PC-3 (cell line): ENCODE measurements at regions not wholly inside any gene's neighbourhood (a gene's known extent, or its start where the extent isn't known, plus 50 kb on each side); places are given as distances from the start of the nearest gene placed in this dataset.

Experiments used
- ATAC-seq: fragments of 200-7000 bp; cut with Tn5 transposase; 2 replicates; pipeline ENCODE4 v1.9.1; 2020; ENCODE audit warnings: mild to moderate bottlenecking, moderate library complexity
- BruUV-seq: library from RNA; stranded (reverse); fragments of 400-500 nt; replicated peaks from 2 replicates; lab custom pipeline; 2021; lab: Mats Ljungman, UMichigan
- CTCF ChIA-PET: fragments of 300-600 bp; sonication (Branson Sonifier 250); formaldehyde crosslinking; loops from one replicate; lab custom pipeline; 2022; ENCODE audit warnings: antibody characterized with exemption; lab: Charles Lee
- POLR2A ChIA-PET: fragments of 300-600 bp; sonication (Branson Sonifier 250); formaldehyde crosslinking; loops from one replicate; lab custom pipeline; 2022; ENCODE audit warnings: antibody characterized with exemption; ENCODE audit not compliant: unreplicated experiment; lab: Charles Lee
- DNase-seq: peaks from one replicate; pipeline ENCODE4 v3.0.0-alpha.2; 2015
- H2AFZ ChIP-seq: fragments of 300-600 bp; sonication (generic); 2 replicates; pipeline ENCODE4 v1.6.0; 2016; ENCODE audit warnings: antibody characterized with exemption, low read length
- H3F3A ChIP-seq: fragments of 300-600 bp; sonication (generic); one replicate; pipeline ENCODE4 v1.6.0; 2017; ENCODE audit warnings: antibody characterized with exemption, low read length, control low read depth, mild to moderate bottlenecking; ENCODE audit not compliant: unreplicated experiment
- H3K27ac ChIP-seq: fragments of 300-600 bp; sonication (generic); 2 replicates; pipeline ENCODE4 v1.5.1; 2016; ENCODE audit warnings: mild to moderate bottlenecking, low read length
- H3K27me3 ChIP-seq: fragments of 300-600 bp; sonication (generic); 2 replicates; pipeline ENCODE4 v1.6.1; 2016; ENCODE audit warnings: low read length, mixed read lengths
- H3K36me3 ChIP-seq: fragments of 300-600 bp; sonication (generic); 2 replicates; pipeline ENCODE4 v1.6.1; 2016; ENCODE audit warnings: low read depth, mixed run types, low read length, mixed read lengths
- H3K4me1 ChIP-seq: fragments of 300-600 bp; sonication (generic); 2 replicates; pipeline ENCODE4 v1.5.1; 2016; ENCODE audit warnings: low read length; ENCODE audit not compliant: insufficient read depth
- H3K4me2 ChIP-seq: fragments of 300-600 bp; sonication (generic); 2 replicates; pipeline ENCODE4 v1.6.0; 2016; ENCODE audit warnings: low read length
- H3K4me3 ChIP-seq: fragments of 300-600 bp; sonication (generic); 2 replicates; pipeline ENCODE4 v1.5.1; 2016; ENCODE audit warnings: mild to moderate bottlenecking, low read length, mixed read lengths
- H3K79me2 ChIP-seq: fragments of 300-600 bp; sonication (generic); 2 replicates; pipeline ENCODE4 v1.6.1; 2017; ENCODE audit warnings: low read length, mixed read lengths
- H3K9ac ChIP-seq: fragments of 300-600 bp; sonication (generic); 2 replicates; pipeline ENCODE4 v1.6.0; 2016; ENCODE audit warnings: mild to moderate bottlenecking, low read length
- H3K9me2 ChIP-seq: fragments of 300-600 bp; sonication (generic); replicated peaks from 2 replicates; pipeline ENCODE4 v1.6.1; 2016; ENCODE audit warnings: mixed run types, low read length, mixed read lengths
- H3K9me3 ChIP-seq: fragments of 300-600 bp; sonication (generic); 2 replicates; pipeline ENCODE4 v1.6.1; 2016; ENCODE audit warnings: low read length, mixed read lengths
- H4K20me1 ChIP-seq: fragments of 300-600 bp; sonication (generic); 2 replicates; pipeline ENCODE4 v1.6.1; 2016; ENCODE audit warnings: low read length, mixed read lengths
- CTCF ChIP-seq: fragments of 300-600 bp; sonication (generic); conservative IDR thresholded peaks from 2 replicates; pipeline ENCODE4 v1.5.1; 2017; ENCODE audit warnings: antibody characterized with exemption, low read depth, mild to moderate bottlenecking, low read length
- EZH2 ChIP-seq: fragments of 300-600 bp; sonication (generic); IDR thresholded peaks from one replicate; pipeline ENCODE4 v1.6.1; 2017; ENCODE audit warnings: antibody characterized with exemption, mild to moderate bottlenecking, low read length; ENCODE audit not compliant: unreplicated experiment
- EZH2phosphoT487 ChIP-seq: fragments of 300-600 bp; sonication (generic); IDR thresholded peaks from 2 replicates; pipeline ENCODE4 v1.6.1; 2018; ENCODE audit warnings: mild to moderate bottlenecking, antibody characterized with exemption, low read length, borderline replicate concordance
- intact Hi-C: fragments of 100-400 bp; cut with micrococcal nuclease; formaldehyde crosslinking; loops from 2 replicates; pipeline ENCODE4 v1.9.0; 2023

GRCh38 chr15:96762566-96762965 is 432.1 kb downstream of the NR2F2 start:
- Histone ChIP-seq H3K27me3 (peaks cover 27% of the 10 kb centered on the region), H3K4me3 (no peak overlapping the region), H3F3A (no peaks in the 10 kb centered on the region), H3K4me1 (no peaks in the 10 kb centered on the region), H3K9ac (no peak overlapping the region), H3K79me2 (no peaks in the 10 kb centered on the region), H3K36me3 (no peaks in the 10 kb centered on the region), H4K20me1 (no peaks in the 10 kb centered on the region), H3K4me2 (no peak overlapping the region), H3K27ac (no peak overlapping the region), H3K9me2 (no peaks in the 10 kb centered on the region), H2AFZ (no peak overlapping the region), H3K9me3 (no peaks in the 10 kb centered on the region)
- BruUV-seq = no TSS peak
- ATAC-seq (no peak), DNase-seq (no peak)
- ChIA-PET POLR2A (no interaction called here), CTCF (no interaction called here)
- intact Hi-C loops = no loop called here
- TF ChIP-seq EZH2 (no peak), EZH2phosphoT487 (no peak), CTCF (no peak)

GRCh38 chr15:96764501-96764900 is 434.0 kb downstream of the NR2F2 start:
- Histone ChIP-seq H3K4me3 (no peak overlapping the region), H3K4me2 (no peak overlapping the region), H3K9me3 (no peaks in the 10 kb centered on the region), H2AFZ (no peak overlapping the region), H3K79me2 (no peaks in the 10 kb centered on the region), H4K20me1 (no peaks in the 10 kb centered on the region), H3K9ac (no peak overlapping the region), H3K27ac (no peak overlapping the region), H3K4me1 (no peaks in the 10 kb centered on the region), H3K9me2 (no peaks in the 10 kb centered on the region), H3K27me3 (peaks cover 23% of the 10 kb centered on the region), H3K36me3 (no peaks in the 10 kb centered on the region), H3F3A (no peaks in the 10 kb centered on the region)
- no TSS peak for BruUV-seq
- POLR2A ChIA-PET = no interaction called here
- DNase-seq = no peak
- intact Hi-C loops = no loop called here
- CTCF ChIA-PET = no interaction called here
- TF ChIP-seq EZH2phosphoT487 = no peak
- TF ChIP-seq CTCF = no peak
- no peak for ATAC-seq

GRCh38 chr15:96764946-96765345 is 434.4 kb downstream of the NR2F2 start:
- DNase-seq (no peak), ATAC-seq (no peak)

More at GRCh38 chr15:96764946-96765345, 434.4 kb downstream of the NR2F2 start:
- H3K27ac ChIP-seq = no peak overlapping the region
- CTCF ChIA-PET = no interaction called here
- H3K79me2 ChIP-seq = no peaks in the 10 kb centered on the region
- H3K4me2 ChIP-seq = no peak overlapping the region
- no peaks in the 10 kb centered on the region for H3K36me3 ChIP-seq
- H2AFZ ChIP-seq = no peak overlapping the region
- peaks cover 23% of the 10 kb centered on the region for H3K27me3 ChIP-seq
- no peak overlapping the region for H3K4me3 ChIP-seq
- no peaks in the 10 kb centered on the region for H3F3A ChIP-seq
- H3K9me2 ChIP-seq = no peaks in the 10 kb centered on the region
- BruUV-seq = no TSS peak
- POLR2A ChIA-PET = no interaction called here
- no peaks in the 10 kb centered on the region for H3K4me1 ChIP-seq
- no peak overlapping the region for H3K9ac ChIP-seq
- intact Hi-C loops = no loop called here
- no peaks in the 10 kb centered on the region for H3K9me3 ChIP-seq
- no peaks in the 10 kb centered on the region for H4K20me1 ChIP-seq
- no peak for TF ChIP-seq EZH2phosphoT487
